Activated gamma-delta T cell (primary cell): ENCODE measurements at regions not wholly inside any gene's neighbourhood (a gene's known extent, or its start where the extent isn't known, plus 50 kb on each side); places are given as distances from the start of the nearest gene placed in this dataset.
"Not testable (repeated sequence)": the region's sequence is repeated elsewhere in the genome, so short reads cannot be mapped to it uniquely, and the experiment has no call there.

Experiments
- DNase-seq: peaks from one replicate; lab custom pipeline; 2025; lab: John Stamatoyannopoulos, UW

DNA sequence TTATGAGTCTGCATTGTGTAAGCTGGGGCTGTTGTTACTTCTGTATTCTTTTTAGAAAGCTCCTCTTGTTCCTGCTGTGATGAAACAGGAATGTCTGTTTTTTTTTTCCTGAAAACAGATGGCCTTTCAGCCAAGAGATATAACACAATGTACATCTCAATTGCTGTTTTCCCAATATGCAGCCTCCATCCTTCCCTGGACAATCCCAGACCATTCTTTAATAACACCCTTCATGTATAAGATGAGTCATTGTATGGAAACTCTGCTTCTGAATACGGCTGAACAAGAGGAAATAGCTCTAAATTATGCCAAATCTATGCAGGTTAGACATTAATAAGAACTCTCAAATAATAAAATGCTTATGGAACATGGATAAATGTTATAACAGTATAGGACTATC is 60.2 kb upstream of the LRRC4C start:
- DNase-seq = no peak

DNA sequence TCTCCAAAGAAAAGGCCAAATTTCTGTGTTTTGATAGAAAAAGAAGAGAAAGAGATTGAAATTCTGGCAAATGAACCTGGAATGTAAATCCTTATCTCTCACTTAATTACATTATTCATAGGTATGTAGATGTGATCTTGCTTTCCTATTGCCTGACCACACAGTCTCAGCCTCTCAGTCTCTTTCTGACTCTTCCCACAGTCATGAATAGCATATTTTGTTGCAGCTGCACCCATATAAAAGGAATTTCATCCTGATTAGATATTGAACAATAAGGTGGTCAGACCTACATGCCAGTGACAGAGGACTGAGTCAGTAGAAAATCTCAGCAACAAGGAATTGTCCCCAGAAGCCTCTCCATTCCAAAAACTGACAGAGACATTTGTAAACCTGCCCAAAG is 62.9 kb upstream of the LRRC4C start:
- DNase-seq = no peak

DNA sequence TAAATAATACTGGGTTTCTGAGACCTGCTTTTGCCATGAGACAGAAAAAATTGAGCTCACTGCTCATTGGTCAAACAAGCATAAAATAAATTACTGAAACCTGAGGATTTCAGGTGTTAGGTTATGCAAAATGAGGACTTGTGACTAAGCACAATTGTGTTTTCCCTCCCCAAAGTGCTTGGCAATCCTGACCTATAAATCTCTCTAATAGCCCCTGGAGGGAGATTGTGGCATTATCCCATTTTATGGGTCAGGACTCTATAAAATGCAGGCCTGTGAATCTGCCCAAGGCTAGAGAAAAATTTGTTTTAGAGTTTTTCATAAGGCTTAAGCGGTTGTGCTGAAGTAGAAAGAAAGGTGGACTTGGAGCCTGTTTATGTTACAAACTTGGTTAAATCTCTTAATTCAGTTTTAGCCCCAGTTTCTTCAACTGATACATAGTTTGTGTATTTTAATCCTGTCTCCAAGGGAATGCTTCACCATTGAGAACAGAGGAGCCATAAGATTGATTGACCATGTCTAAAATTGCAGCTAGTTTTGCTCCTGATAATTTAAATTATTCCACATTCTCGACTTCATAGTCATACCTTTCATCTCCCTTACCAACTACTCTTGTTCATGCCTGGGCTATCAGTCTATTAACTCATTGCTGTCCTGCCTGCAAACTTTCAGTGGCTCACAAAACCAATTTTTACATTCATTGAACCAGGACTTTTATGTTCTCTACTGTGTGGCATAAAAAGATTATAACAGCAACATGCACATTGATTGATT is 63.6 kb upstream of the LRRC4C start:
- no peak for DNase-seq

DNA sequence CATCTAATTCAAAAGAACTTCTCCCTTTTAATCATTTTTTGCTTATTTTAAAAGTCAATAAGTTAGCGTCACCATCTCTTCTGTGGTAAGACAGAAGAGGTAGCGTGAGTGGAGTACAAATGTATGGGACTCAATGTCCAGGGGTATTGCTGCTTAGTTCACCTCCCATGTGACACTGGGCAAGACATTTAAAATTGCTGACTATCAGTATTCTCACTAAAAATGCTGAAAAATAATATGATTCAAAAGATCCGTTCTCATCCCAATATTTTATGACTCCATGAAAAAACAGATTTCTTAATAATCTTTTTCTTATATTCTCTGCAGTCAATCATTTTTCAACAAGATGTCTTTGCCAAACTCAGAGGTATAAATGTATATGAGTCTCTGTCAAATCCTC is 68.1 kb upstream of the LRRC4C start:
- DNase-seq = no peak

DNA sequence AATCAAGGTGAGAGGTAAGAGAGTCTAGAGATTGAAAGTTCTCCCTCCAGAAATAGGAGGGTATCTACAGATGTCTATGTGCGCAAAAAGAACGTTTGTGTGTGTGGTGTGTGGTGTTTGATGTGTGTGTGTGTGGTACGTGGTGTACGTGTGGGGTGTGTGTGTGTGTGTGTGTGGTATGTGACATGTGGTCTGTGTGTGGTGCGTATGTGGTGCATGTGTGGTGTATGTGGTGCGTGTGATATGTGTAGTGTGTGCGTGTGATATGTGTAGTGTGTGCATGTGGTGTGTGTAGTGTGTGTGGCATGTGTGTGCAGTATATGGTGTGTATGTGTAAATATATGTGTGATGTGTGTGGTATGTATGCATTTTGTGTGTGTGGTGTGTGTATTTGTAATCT is 73.0 kb upstream of the LRRC4C start:
- DNase-seq = no peak

DNA sequence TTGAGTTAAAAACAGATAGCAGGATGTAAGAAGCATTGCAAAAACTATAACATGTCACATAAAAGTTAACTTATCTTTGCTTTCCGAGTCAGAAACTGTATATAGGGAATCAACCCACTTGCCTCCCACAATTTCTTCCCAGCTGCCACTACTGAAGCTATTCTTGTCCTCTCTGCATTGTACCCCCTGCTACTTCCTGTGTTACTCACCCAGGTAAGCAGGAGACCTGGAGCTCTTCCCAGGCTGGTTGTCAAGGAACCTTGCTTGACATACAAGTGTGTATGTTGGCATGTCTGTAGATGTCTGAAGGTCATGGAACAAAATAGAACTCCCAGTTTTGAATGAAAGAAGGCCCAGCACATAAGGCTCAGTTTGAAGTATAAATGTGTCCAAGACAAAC is 74.3 kb upstream of the LRRC4C start:
- no peak for DNase-seq

DNA sequence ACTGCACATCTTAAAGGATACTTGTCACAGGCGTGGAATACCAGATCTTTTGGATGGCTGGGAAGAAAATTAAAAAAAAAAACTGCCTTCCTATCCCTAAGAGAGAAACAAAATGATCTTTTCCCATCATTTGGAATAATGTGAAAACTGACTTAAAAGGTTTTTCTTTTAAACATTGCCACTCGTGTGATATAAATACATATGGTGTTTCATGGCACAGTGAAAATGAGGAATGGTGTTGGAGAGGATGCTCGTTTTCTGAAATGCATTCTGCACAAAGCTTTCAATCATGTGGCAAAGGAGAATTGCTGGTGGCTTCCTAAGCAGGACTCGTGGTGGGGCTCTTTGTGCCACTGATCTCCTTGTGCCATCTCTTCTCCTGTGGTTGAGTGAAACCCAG is 74.9 kb upstream of the LRRC4C start:
- DNase-seq = no peak

DNA sequence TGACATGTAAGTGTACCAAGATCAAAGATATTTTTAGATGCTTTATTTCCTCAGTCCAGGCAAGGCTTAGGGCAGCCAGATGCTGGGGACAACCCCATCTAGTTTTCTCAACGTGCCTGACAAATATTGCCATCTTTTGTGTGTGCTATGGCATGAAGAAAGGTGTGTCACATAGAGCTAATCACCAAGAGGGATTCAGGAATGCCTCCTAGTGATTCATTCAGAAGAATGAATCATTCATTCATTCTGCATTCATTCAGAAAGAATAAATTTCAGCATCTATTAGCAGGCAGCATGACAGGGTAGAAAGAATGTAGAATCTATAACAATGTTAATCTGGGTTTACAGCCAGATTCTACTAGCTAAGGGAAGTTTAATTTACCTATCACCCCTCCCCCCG is 75.4 kb upstream of the LRRC4C start:
- no peak for DNase-seq

DNA sequence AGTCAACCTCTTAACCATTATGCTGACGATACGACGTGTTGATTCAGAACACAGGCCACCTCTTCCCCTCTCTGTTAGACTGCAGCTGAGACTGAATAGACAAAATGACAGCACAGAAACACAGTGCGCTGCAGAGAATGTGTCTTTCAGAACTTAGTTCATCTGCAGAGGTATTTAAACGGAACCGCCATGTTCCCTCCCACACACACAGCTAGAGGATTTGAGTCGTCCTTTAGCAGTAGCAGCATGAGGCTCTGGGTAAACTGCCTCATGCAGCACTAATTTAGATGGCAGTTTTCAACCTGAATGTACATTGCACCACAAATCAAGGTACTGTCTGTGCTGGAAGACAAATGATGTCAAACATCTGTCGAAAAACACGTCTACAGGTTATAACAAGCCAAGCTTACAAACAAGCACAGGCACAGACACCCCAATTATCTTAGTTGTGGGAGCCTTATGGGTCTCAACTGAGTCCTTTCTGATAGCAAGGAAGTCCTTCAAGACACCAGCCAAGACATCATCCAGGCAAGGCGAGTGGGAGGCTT is 76.6 kb upstream of the LRRC4C start:
- DNase-seq = no peak

DNA sequence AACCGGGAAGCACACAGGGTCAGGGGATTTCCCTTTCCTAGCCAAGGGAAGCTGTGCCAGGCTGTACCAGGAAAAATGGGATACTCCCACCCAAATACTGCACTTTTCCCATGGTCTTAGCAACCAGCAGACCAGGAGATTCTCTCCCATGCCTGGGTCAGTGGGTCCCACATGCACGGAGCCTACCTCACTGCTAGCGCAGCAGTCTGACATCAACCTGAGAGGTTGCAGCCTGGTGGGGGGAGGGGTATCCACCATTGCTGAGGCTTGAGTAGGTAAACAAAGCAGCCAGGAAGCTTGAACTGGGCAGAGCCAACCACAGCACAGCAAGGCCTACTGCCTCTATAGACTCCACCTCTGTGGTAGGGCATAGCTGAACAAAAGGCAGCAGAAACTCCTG is 85.5 kb upstream of the LRRC4C start:
- not testable (repeated sequence) for DNase-seq

DNA sequence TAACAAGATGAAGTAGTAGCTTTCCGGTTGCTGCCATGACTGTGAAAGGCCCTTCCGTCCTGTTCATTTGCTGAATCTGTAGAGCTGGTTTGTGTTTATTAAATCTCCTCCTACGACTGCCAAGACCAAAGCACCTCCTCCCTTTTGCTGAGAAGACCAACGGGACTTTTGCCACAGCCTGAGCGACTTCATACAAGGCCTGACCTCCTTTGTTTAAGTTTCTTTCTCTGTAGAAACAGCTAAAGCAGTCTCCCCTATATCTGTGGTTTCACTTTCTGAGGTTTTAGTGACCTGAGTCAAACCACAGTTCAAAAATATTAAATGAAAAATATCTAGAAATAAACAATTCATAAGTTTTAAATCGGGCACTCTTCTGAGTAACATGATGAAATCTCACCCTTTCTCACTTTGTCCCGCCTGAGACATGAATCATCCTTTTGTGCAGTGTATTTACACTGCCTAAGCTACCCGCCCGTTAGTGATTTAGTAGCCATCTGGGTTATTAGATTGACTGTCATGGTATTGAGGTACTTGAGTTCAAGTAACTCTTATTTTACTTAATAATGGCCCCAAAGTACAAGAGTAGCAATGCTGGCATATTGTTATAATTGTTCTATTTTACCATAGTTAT is 119.1 kb upstream of the LRRC4C start:
- no peak for DNase-seq

DNA sequence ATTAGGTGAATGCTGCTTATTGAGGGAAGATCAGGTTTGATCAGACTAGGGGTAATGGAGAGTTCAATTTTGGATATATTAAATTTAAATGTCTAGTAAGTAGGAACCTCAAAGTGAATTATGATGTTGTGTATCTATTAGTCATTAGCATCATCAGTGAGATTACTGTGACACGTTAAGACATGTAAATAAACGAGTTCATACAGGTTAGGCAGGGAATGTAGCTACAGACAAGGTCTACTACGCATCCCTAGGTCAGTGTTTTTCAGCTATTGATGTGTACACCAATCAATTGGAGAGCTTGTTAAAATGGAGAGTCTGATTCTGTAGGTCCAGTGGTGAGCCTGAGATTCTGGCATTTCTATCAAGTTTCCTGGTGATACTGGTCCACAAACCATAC is 120.1 kb upstream of the LRRC4C start:
- DNase-seq = no peak

DNA sequence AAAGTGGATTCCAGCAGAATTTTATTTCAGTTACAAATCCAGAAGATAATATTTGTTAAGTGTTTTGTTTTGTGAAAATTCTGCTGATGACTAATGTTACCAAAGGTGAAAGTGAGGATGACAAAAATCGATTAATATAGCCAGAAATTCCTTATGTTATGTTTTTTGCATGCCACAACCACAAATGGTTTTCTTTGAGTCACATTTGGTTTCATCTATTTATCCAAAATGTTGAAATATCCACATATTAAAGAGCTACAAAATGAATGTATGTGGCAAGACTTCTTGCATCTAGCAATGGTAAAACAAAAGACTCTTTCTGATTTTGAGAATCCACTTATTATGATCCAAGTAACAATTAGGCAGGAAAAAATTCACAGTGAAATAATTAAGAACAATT is 150.1 kb upstream of the LRRC4C start:
- no peak for DNase-seq

DNA sequence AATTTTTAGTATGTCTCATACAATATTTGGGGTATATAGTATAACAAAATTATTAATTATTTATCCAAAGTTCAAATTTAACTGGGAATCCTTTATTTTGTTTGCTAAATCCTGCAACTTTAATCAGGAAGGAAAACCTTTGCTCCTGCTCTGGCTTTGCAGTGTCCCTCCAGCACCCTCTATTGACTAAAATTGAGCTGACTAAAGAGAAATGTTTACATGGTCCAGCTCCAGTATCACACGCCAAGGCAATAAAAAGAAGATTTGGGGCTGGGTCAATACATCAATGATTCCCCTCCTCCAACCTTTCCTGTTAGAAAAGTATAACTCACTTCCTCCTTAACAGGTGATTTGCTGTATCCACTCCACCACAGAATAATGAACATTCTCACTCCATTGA is 153.0 kb upstream of the LRRC4C start:
- DNase-seq = no peak

DNA sequence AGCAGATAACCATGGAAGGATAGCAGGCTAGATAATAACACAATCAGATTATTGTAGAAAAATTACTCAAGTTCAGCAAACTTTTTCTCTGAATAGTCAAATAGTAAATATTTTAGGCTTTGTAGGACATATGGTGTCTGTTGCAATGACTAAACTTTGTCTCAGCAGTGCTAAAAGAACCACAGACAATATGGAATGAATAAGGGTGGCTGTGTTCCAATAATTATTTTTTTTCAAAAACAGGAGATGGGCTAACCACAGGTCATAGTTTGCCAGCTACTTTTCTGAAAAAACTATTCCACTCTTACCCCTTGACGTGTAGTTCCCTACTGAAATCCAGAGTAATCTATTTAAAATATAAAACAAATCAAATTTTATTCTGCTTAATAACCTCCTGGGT is 153.9 kb upstream of the LRRC4C start:
- no peak for DNase-seq

DNA sequence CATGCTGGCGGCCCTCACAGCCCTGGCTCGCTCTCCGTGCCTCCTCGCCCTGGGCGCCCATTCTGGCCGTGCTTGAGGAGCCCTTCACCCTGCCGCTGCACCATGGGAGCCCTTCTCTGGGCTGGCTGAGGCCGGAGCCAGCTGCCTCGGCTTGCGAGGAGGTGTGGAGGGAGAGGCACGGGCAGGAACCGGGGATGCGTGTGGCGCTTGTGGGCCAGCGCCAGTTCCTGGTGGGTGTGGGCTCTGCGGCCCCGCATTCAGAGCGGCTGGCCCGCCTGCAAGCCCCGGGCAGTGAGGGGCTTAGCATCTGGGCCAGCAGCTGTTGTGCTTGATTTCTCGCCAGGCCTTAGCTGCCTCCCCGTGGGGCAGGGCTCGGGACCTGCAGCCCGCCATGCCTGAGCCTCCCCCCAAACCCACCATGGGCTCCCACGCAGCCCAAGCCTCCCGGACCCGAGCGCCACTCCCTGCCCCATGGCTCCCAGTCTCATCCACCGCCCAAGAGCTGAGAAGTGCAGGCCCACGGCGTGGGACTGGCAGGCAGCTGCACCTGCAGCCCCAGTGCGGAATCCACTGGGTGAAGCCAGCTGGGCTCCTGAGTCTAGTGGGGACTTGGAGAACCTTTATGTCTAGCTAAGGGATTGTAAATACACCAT is 163.4 kb upstream of the LRRC4C start:
- DNase-seq = no peak

DNA sequence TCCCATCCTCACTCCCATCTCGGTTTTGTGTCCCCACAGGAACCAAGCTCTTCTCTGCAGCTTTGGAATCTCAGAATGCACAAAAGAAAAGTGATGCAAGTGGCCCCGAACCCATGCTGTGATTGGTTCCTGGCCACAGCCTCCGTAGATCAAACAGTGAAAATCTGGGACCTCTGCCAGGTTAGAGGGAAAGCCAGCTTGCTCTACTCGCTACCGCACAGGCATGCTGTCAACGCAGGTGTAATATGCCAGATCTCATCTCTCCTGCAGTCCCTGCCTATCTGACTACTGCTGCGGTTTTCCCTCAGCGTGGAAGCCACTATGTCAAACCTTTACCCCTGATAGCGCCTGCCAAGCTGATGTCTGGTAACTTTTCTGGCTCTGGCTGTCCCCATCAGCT is 200.5 kb upstream of the LRRC4C start:
- DNase-seq = no peak

DNA sequence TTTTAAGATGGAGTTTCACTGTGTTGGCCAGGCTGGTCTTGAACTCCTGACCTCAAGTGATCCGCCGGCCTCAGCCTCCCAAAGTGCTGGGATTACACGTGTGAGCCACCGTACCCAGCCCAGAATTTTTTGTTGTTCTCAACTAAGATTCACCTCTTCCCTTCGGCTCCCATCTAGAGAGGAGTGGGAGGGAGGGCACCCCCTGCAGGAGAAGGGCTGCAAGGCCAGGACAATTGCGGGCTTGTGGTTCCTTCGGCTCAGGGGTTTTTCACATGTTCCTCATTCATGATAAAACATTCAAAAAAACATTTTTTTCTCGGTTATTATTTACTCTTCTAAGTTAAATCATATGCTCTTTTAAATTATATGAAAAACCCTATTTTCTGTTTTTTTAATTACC is 201.1 kb upstream of the LRRC4C start:
- no peak for DNase-seq

DNA sequence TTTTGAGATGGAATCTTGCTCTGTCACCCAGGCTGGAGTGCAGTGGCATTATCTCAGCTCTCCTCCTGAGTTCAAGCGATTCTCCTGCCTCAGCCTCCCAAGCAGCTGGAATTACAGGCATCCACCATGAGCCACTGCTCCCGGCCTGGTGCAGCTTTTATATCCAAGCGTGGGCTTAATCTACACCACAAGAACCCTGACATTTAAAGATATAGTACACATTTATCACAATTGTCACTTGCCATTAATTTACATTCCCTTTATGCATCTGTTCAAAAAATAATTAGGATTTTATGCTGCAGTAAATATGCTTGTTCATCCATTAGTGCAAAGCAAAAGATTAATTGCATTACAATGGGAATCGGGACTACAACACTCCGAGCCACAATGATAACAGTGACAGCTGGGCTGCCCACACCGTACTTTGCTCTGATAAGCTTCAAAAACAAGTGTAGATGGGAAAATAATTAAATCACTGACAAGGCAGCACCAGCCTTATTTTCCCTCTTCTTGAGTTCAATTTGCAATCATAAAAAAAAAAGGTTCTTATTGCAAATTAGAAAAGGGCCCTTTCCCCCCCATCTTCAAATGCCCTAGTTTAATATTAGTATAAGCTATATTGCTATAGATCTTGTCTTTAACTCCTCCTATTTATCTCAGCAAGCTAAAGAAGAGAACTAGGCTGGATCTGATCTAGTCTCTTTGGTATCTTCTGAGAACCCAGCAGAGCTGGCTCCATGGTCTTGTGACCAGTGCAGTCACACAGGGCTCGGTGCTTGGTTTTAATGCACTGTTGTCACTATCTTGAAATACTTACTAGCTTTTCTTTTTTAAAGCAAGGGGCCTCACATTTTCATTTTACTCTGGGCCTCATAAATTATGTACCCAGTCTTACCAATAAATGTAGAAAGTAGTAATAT is 206.2 kb upstream of the LRRC4C start:
- no peak for DNase-seq

DNA sequence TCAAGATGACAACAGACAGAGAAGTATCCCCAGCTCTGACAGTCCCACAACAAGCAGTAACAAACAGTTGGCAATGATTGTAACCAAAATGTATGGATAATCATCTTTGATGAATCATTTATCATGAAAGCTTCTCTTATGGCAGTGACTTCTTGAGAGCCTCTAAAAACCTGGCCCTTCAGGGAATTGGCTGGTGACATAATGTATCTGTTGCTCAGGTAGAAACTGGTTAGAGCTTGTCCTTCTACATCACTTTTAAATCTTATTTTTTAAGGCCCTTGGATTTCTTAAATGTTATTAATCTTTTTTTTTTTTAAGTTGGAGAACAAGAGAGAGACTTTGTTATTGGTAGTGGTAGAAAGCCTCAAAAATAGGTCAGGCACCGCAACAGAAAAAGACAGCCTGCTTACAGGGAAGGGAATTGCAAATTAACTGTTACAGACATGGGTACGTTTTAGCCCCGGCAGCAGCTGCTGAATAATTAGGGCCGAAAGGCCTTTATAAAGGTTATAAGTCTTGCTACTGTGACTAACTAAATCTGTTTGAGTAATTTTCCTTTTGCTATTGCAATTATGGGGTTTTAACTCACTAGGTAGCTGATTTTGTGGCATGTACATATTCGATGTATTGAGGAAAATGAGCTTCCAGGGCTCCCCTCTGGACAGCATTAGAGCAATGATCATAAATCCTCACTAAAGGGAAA is 207.7 kb upstream of the LRRC4C start:
- no peak for DNase-seq

DNA sequence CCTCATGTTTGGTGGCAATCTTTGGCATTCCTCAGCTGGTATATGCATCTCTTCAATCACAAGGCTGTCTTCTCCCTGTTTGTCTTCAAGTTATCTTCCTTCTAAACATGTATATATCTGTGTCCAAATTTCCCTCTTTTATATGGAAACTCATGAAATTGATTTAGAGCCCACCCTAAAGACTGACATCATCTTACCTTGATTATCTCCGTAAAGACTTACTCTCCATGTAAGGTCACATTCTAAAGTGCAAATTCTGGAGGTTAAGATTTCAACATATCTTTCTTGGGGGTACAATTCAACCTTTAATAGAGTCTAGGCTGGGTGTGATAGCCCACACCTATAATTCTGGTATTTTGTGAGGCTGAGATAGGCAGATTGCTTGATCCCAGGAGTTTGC is 215.8 kb upstream of the LRRC4C start:
- no peak for DNase-seq
